Left renal cortex interstitium (tissue), 4 donors: ENCODE measurements at regions not wholly inside any gene's neighbourhood (a gene's known extent, or its start where the extent isn't known, plus 50 kb on each side); places are given as distances from the start of the nearest gene placed in this dataset.

Experiments
- DNase-seq, 4 donors: peaks; one replicate each; pipeline ENCODE4 v3.0.0-alpha.2; 2013; ENCODE audit warnings: low read depth in 4 of 4, low spot score in 2 of 4, missing footprints in 1 of 4

DNA sequence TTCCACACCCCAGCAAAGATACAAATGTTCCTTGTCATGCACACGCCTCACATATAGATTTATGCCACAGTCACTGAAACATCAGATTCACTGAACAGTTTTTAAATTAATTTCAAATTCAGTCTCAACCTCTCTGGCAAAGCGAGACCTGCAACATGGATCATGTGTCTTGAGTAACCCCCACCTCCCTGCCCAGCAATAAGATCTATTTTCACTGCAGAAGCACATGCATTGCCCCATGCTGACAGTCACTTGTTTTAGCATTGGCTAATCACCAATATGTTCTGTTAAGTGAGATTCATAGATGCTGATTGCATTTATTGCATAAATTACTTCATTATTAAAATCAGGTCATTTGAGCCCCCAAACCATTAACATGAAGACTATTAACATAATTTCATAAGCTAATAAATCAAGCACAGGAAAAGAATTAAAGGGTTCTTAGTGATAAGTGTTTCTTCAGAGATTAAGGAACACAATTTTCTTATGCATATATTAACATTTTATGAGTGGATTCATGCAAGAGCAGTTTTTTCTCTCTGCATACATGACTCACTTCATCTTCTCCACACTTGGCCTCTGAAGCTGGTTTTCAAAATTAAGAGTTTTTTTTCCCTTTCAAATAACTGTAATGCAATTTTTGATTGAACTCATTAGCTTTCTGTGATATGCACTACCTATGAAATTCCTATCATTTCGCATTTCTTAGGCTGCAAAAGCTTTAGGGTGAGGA lies 173.2 kb upstream of the SOX4 start:
- DNase-seq: no peak

DNA sequence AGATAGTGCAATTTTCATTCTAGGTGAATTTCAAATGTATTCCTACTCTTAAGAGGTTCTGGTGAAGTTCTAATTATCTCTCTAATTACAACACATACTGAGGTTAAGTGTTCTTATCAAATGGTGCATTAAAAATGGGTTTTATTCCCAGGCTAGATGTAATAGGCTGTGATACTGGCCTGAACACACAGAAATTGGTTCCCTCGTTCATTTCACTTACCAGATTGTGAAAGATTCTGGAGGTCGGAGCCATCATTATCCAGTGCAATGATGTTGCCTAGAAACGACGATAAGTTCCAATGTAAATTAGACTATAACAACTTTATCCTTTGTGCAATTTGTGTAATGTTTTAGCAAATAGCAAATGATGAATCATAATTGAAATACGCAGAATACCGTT lies 172.6 kb upstream of the SOX4 start:
- no peak for DNase-seq

DNA sequence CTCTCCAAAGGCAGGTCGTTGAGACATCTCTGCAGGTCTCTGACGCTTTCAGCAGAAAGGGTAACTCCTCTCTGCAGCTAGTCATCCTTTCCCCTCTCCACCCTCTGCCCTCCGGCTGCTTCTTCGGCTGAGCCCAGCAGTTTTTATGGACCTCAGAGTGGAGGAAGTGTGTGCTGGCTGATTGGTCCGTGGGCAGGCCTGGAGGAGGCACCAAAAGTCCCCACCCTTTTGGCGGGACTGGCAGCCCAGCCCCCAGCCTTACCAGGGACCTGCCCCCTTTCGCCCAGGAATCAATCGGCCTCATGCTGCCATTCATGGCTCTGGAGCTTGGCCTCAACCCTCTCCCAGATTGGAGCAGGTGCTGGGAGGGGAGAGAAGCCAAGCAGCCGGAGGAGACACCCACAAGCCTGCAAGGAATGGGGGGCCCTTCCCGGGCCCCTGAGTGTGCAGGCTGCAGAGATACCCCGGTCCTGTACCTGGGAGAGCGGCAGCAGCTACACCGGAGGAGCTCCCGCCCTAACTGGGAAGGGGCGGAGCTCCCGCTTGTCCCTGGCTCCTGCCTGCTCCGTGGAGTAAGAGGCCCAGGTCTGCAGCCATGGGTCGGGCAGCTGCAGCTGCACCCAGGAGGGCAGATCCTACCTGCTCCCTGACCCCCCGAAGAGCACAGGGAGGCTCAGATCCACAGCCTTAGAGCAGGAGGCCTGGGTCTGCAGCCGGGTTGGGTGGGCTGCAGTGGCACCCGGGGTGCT lies 170.3 kb upstream of the SOX4 start:
- no peak for DNase-seq

DNA sequence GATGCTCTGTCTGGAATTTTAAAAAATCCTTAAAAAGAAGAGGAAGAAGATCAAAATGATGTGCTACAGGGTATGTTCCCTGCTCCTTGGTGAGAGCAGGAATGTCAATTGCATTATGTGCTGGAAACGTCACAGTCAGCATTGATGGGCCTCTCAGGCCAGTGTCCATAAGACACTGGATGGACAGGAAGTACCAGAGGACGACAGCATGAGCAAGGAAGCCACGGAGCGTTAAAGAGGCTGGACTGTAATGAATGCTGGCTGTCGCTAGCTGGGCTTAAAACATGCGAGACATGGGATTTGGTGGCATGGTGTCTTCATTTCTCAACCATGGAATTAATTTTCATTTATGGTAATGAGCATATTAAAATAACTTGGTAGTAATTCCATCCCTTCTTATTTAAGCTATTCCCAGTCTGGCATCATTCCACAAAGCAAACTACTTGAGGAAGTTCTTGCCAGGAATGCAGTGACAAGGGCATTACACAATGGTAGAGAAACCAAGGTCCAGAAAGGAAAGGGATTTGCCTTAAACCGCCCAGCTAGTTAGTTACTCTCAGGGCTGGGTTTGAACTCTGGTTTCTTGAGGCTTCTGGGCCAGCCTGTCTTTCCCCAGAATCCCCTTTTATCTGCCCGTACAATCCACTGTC lies 166.6 kb upstream of the SOX4 start:
- no peak for DNase-seq

DNA sequence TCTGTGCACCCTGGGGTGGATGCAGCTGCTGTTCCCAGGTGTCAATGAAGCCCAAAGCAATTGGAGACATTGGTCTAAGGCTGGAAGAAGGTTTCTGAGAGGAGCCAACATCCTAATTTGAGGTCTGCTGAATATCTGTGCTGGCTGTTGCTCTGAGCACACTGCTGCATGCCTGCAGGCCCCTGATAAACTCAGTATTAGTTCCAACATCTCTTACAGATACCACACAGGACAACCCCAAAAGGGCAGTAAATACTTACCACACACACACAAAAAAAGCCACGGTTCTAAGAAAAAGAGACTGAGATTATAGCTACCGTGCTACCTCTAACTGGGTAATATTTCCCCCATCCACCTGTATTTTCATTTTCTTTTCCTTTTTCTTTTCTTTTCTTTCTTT lies 164.3 kb upstream of the SOX4 start:
- no peak for DNase-seq

DNA sequence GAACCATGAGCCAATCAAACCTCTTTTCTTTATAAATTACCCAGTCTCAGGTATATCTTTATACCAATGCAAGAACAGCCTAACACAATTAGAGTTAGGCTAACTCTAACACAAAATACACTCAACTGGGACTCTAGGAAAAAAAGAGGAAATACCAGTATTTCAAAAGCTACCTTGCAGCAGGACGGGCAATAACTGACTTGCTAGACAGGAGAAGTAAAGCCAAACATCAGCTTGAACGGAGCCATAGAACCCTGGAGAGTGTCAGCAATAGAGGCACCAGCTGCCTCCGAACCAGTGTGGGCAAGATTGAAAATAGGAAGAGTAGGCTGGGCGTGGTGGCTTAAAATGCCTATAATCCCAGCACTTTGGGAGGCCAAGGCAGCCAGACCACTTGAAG lies 162.0 kb upstream of the SOX4 start:
- no peak for DNase-seq

DNA sequence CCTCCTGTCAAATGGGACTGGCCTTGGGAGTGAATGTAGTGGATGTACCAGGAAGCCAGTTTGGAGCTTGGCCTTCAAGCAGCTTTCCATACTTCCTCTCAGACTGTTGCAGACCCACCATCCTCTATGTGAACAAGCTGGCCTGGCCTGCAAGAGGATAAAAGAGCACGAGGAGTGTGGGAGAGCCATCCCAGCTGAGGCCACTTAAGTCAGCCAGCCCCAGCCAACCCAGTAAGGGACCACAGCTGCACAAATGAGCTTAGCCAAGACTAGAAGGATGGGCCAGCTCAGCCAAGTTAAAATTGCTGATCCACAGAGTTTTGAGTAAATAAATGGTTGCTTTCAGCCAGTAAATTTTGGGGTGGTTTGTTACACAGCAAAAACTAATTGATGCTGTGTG lies 156.9 kb upstream of the SOX4 start:
- DNase-seq: no peak

DNA sequence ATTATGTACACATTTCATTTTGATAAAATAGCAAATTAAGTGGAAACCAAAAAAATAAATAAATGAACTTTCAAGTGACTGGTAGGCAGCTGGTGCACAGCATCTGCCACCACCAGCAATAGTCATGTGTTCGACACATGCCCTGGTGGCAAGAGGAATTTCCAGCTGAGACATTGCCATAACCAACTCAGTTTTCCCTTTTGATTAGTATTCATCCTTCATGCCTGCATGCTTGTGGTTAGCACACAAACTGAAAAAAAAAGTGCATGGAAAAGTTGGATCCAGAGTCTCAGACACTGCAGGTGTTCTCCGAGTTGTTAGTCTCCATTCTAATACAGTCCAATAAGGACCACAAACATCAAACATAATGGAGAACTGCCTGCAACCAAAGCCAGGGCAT lies 156.0 kb upstream of the SOX4 start:
- DNase-seq: no peak

DNA sequence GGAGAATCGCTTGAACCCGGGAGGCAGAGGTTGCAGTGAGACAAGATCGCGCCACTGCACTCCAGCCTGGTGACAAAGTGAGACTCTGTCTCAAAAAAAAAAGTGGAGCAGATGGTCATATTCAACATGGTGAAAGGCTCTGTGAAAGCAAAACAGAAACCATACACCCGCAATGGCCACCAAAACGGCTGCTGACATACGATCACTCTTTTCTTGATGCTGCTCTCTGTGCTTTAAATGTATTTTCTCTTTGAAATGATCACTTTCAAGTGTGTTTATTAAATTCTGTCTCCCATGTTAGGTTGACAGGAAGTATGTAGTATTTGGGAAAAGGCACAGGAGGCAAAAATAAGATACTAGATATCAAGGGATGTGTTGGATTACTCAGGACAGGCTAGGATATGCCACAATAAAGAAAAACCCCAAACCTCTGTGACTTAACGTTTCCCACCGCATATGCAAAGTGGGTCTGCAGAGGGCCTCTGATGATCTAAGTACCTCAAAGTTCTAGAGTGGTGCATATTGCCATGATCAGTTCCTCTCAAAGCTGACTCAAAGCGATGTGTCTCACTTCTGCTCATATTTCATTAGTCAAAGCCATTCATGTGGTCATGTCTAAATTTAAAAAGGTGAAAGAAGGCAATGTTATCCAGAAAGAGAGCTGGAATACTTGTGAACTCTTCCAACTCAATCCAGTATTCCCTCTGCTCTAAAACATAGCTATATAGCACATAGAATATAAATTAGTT lies 155.1 kb upstream of the SOX4 start:
- no peak for DNase-seq

DNA sequence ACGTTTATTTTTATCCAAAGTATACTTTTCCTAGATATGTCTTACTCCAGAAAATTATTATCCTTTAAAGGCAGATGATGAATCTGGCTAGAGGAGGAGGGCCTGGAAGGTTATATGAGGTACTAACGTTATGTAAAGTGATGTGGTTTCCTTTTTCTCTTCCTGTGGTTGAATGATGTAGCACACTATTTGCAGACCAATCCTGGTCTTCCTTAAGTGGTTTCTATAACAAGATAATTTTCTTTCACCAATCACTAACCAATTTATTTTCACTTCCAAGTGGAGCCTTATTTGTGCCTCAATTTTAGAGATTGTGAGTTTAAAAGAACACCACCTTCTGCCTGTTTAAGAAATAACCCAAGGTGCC lies 154.6 kb upstream of the SOX4 start:
- no peak for DNase-seq

DNA sequence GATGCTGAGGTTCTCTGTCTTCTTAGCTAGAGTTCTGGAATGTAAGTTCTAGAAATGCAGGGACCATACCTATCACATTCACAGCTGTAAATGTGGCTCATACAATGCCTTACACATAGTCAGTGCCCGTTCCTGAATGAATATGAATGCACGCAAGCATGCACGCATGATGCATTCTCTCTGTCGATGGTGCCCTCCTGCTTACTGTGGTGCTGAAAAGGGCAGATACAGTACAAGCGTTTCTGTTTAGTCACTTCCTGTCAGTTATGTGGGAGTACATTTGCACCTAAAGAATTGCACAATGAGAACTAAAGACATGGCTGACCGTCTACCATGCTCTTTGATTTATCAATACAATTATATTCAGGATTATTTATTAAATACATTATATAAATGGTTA lies 152.2 kb upstream of the SOX4 start:
- no peak for DNase-seq

DNA sequence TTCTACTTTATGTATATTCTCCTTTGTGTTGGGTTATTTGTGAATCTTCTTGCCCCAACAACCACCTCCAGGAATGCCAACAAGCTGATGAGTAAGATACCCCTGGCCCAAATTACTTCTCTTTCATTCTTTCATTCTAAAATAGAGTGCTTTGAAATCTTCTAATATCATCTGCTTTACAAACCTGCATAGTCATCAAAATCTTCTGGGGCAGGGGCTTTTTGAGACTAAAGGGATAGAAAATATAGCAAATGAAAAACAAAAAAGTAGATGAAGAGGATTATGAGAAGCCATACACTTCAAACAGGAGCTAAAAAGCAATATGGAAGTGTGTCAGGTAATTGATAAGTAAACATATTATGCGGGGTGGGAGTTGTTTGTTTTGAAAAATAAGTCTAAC lies 150.7 kb upstream of the SOX4 start:
- no peak for DNase-seq

DNA sequence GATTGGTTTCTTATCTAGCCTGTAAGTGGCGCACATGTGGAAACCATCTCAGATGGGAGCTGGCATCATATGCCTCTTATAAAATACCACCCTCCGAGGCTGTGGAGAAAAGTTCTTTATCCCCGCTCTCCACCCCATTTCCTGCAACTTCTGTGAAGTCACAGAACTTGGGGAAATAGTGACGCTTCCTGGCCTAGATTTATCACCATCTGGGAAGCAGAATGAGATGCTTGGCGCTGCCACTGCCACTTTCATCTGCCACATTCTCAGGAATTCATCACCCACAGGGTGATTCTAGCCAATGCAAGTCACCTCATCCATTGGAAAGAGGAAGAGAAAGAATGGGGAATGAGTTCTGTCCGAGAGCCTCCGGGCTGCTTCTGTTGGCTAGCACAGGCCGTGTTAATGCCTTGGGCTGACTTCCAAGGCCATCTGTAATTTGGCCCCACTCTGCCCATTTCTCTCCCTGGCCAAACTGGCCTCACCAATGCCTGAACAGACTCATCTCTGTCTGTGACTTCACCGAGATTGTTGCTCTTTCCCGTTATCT lies 148.8 kb upstream of the SOX4 start:
- no peak for DNase-seq

DNA sequence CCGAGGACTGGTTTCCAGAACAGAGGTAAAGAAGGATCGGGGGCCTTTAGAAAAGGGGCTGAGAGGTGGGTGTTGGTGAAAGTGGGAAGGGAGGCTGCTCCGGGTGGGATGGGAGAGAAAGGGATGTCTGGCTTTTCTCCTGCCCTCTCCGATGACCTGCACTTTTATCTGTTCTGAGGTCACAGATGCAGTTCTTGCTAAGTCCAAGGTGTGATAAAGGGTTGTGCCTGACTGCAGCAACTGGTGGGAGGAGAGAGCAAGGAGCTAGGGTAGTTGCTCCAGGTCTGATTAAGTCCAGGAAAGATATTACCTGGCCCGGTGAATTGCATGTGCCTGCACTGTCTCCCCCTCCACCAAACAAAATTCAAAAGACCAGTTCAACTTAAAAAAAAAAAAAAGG lies 145.6 kb upstream of the SOX4 start:
- DNase-seq: no peak

DNA sequence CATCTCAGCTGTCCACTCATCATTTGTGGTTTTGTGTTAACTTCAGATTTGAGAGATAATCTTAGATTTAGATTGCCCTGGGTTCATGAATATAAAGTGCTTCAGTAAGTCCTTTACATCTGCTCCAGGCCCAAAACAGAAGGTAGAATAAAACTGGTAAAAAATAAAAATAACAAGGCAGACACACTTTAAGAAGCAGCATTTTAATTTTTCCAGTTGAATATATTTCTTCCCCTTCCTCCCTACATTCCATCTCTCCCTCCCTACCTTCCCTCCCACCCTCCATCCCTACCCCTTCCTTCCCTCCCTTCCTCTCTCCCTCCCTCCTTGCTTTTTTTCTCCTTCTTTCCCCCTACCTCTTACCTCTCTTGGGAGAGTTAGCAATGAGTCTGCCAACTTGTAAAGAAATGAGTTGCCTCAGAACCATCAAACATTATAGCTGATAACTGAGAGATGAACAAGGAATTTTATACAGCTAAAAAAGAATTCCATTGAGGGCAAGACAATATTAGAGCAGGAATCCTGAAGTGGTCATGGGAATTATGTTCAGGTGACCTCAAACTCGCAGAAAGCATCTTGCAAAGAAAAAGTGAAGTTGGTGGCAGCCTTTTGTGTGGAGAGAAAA lies 145.0 kb upstream of the SOX4 start:
- no peak for DNase-seq

DNA sequence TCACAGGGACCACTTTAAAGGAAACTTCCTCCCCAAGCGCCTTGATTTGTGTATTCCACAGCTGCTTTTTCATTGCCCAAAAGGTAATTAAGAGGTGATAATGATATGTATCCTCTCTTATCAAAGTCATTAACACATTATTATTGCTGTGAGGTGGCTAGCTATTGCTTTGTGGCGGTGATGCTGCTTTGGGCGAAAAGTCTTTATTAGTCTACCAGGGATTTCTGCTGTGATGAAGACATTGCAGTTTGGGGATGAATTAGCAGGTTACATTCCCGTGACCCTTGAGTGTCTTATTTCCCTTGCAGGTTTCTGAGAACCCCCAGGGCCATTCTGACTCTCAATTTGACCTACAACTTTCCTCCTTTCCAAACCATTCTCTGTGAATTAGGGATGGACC lies 143.4 kb upstream of the SOX4 start:
- no peak for DNase-seq

DNA sequence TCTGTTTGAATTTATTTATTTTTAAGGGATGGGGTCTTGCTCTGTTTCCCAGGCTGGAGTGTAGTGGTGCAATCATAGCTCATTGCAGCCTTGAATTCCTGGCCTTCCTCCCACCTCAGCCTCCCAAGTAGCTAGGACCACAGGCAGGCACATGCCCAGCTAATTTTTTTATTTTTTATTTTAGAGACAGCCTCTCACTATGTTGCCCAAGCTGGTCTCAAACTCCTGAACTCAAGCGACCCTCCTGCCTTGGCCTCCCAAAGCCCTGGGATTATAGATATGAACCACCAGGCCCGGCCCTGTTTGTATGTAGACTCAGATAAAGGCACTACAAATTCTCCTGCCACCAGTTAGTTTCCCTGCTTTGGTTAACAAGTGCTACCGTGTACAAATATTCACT lies 142.9 kb upstream of the SOX4 start:
- DNase-seq: no peak

DNA sequence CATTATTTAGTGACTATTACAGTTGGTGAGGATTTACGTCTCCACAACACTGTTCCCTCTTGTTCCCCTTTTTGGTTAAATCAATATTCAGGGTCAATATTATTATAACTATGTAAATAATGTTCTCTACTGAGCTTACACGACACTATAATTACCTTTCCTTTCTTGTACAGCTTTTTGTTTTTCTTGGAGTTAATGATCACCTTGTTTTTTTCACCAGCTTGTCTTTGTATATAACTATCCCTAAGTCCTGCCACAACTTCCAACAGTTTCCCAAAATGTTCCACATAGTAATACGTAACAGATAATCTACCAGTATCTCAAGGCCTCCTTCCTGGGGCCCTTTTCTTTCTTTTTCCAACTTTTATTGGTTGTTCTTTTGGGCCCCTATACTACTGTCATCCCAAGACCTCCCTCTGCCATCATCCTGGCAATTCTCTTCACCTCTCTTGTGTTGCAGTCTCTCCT lies 142.0 kb upstream of the SOX4 start:
- DNase-seq: no peak

DNA sequence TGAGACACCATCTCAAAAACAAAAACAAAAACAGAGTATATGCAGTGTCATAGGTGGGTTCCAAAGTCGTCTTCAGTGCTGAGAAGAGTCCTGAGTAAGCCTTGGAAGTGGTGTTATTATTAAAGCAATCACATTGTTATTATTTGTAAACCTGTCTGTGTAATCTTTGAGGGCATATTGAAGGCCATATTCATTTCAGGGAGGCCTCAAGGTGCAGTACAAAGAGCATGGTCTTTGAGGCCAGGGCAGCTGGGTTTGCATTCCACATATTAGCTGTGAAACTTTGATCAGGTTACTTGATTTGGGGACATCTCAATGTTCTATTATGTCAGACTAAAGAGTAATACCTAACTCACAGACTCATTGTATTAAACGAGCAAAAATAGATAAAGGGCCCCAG lies 139.3 kb upstream of the SOX4 start:
- no peak for DNase-seq

DNA sequence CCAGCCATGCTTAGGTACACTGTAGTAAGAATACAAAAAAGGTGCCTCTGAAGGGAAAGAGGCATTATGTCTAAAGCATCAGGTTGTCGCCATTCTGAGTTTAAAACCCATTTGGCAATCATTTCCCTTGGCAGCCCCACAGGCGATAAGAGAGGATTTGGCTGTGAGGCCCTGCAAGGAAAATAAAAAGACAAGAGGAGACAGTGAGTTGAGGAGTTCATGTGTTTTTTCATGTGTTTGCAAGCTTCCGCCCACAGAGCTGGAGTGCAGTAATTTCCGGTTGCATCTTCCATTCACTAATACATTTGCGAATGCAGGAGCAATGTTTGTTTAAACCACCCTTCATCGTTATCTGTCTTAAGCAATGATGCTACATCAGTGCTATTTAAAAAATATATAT lies 138.5 kb upstream of the SOX4 start:
- DNase-seq: no peak

DNA sequence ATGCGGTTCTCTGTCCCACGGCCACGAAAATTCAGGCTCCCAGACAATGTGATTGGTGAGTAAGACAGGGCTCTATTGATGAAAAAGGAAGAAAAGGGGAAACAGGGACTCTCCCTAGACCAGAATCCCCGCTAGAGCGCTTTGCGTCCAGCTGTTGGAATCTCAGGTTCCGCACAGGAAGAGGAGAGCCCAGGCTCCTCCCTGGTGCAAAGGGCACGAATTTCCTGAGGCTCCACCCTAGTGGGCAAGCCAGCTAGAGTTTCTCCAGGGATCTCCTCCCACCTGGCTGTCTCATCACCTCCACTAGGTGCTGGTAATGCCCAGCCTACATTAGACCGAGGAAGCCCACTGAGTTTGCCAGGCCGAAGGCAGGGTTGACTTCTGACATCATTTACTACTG lies 135.9 kb upstream of the SOX4 start:
- no peak for DNase-seq
